Left ventricle myocardium inferior (tissue), 1 donor: ENCODE measurements at regions not wholly inside any gene's neighbourhood (a gene's known extent, or its start where the extent isn't known, plus 50 kb on each side); places are given as distances from the start of the nearest gene placed in this dataset.

Experiments used
- DNase-seq: peaks from one replicate; pipeline ENCODE4 v3.0.0-alpha.2; 2020
- H3K27ac ChIP-seq: fragments of 200-600 bp; replicated peaks from 2 replicates; pipeline ENCODE4 v1.8.0; 2021
- H3K27me3 ChIP-seq: fragments of 200-600 bp; 2 replicates; pipeline ENCODE4 v1.8.0; 2021; ENCODE audit warnings: low read depth
- H3K36me3 ChIP-seq: fragments of 200-600 bp; 2 replicates; pipeline ENCODE4 v1.8.0; 2021
- H3K4me1 ChIP-seq: fragments of 200-600 bp; 2 replicates; pipeline ENCODE4 v1.8.0; 2021
- H3K4me3 ChIP-seq: fragments of 200-600 bp; 2 replicates; pipeline ENCODE4 v1.8.0; 2021; ENCODE audit warnings: mild to moderate bottlenecking, moderate library complexity
- H3K9me3 ChIP-seq: fragments of 200-600 bp; replicated peaks from 2 replicates; pipeline ENCODE4 v1.8.0; 2021
- CTCF ChIP-seq: fragments of 200-600 bp; IDR thresholded peaks from 2 replicates; pipeline ENCODE4 v1.8.0; 2021; ENCODE audit warnings: antibody characterized with exemption, mild to moderate bottlenecking, borderline replicate concordance
- intact Hi-C: fragments of 100-400 bp; cut with micrococcal nuclease; formaldehyde crosslinking; loops from one replicate; pipeline ENCODE4 v1.11.0; 2022
- donor health status: DM: no; HTN: yes; CAD: no; lungs with severe emphysema.

DNA sequence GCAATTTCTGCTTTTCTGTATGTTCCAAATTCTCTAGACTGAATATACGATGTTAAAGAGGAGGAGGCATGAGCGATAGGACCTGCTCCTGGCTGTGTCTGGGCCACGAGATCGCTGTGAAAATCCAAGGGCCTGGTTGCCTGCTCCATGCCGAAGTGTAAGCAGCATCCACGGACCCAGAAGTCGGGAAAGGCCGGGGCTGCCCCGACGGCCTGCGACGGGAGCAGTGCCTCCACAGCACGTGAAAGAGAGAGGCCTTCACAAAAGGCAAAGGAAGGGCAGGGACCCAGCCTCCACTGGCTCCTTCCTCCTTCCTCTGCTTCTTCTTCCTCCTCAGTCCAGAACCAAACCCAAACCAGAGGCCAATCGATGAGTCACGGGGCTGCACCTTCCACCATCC is 122.9 kb upstream of the MGMT start:
- Histone ChIP-seq H3K36me3 (no peaks in the 10 kb centered on the region), H3K27me3 (peaks cover 8% of the 10 kb centered on the region), H3K4me3 (no peak overlapping the region), H3K27ac (no peak overlapping the region), H3K9me3 (no peaks in the 10 kb centered on the region), H3K4me1 (no peaks in the 10 kb centered on the region)
- no peak for TF ChIP-seq CTCF
- intact Hi-C loops: no loop called here
- DNase-seq: no peak

GRCh38 chr10:129344731-129345355 is 122.2 kb upstream of the MGMT start:
- no peak for DNase-seq
- H3K27ac ChIP-seq: no peak overlapping the region
- H3K27me3 ChIP-seq: peaks cover 8% of the 10 kb centered on the region
- H3K4me1 ChIP-seq: no peaks in the 10 kb centered on the region
- H3K36me3 ChIP-seq: no peaks in the 10 kb centered on the region
- intact Hi-C loops: no loop called here
- H3K4me3 ChIP-seq: no peak overlapping the region
- TF ChIP-seq CTCF: no peak
- H3K9me3 ChIP-seq: no peaks in the 10 kb centered on the region

DNA sequence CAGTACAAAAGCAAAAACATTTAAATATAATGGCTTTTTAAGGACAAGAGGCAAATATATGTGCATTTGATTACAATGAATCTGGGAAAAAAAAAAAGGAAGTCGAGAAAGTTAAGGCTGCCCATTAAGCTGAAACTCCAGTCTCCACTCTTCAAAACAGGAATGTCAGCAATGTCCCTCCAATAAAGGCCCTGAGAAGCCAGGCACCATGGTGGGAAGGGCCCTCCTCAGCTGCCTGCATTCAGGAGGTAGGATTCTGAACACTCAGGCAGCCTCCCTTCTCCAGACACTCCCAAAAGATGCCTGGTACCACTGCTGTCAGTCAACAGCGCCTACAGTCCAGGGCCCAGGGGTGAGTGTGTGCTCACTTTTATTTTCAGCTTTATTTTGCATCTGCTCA is 121.3 kb upstream of the MGMT start:
- Histone ChIP-seq H3K36me3 (no peaks in the 10 kb centered on the region), H3K9me3 (no peaks in the 10 kb centered on the region), H3K4me3 (no peak overlapping the region), H3K4me1 (no peaks in the 10 kb centered on the region), H3K27ac (no peak overlapping the region), H3K27me3 (peaks cover 8% of the 10 kb centered on the region)
- TF ChIP-seq CTCF: no peak
- intact Hi-C loops: no loop called here
- DNase-seq: no peak

DNA sequence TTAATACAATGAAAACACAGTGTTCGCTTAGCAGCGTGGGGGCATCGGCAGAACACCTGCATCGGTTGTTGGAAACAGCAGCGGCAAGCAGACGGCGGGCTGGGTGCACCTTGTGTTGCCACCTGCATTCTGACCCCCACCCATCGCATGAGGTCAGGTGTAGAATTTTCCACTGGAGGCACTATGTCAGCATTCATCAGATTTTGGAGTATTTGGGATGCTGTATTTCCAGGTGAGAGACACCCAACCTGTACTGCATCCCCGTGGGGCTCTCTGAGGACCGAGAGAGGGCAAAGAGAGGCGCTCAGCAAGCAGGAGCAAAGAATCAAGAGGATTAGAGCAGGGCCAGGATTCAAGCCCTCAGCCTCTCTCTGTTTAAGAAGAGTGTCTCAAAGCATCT is 116.4 kb upstream of the MGMT start:
- Histone ChIP-seq H3K4me3 (no peak overlapping the region), H3K9me3 (peaks cover 12% of the 10 kb centered on the region), H3K27ac (no peak overlapping the region), H3K36me3 (no peaks in the 10 kb centered on the region), H3K4me1 (no peaks in the 10 kb centered on the region), H3K27me3 (peaks cover 8% of the 10 kb centered on the region)
- intact Hi-C loops: no loop called here
- no peak for TF ChIP-seq CTCF
- DNase-seq: no peak

- TF ChIP-seq CTCF: no peak
- peaks cover 28% of the 10 kb centered on the region for H3K9me3 ChIP-seq
- H3K27me3 ChIP-seq: peaks cover 7% of the 10 kb centered on the region
- H3K27ac ChIP-seq: no peak overlapping the region
- DNase-seq: no peak
- H3K36me3 ChIP-seq: no peaks in the 10 kb centered on the region
- intact Hi-C loops: no loop called here
- H3K4me3 ChIP-seq: no peak overlapping the region
- H3K4me1 ChIP-seq: no peaks in the 10 kb centered on the region
These were observed 113.9 kb upstream of the MGMT start for GRCh38 chr10:129353101-129353500.
